DMS 273 treated with DMSO at 0.1 percent for 48 hours (cell line): ENCODE measurements at regions not wholly inside any gene's neighbourhood (a gene's known extent, or its start where the extent isn't known, plus 50 kb on each side); places are given as distances from the start of the nearest gene placed in this dataset.

Experiments
- DNase-seq: peaks from one replicate; lab custom pipeline; 2025; lab: John Stamatoyannopoulos, UW

- DNase-seq, result no peak
Observed at GRCh38 chr12:74988156-74988555, 221.5 kb downstream of the KCNC2 start.
